ENCODE measurements at regions not wholly inside any gene's neighbourhood (a gene's known extent, or its start where the extent isn't known, plus 50 kb on each side); places are given as distances from the start of the nearest gene placed in this dataset.
A peak's percentile ranks its signal among the peaks of the same experiment; 100 is the strongest.

- H3K27me3 Mint-ChIP-seq = peaks cover 35% of the 10 kb centered on the region
- no peaks in the 10 kb centered on the region for H3K4me1 Mint-ChIP-seq (ENCODE audit: low read depth)
- H3K27ac Mint-ChIP-seq = no peak overlapping the region
- H3K4me3 Mint-ChIP-seq = no peak overlapping the region
- no peaks in the 10 kb centered on the region for H3K9me3 Mint-ChIP-seq
- no peak for DNase-seq
- no peaks in the 10 kb centered on the region for H3K36me3 Mint-ChIP-seq (ENCODE audit: low read depth)
These were observed 110.2 kb downstream of the TRIM29 start for GRCh38 chr11:120027546-120028180.

- no peaks in the 10 kb centered on the region for H3K36me3 Mint-ChIP-seq (ENCODE audit: low read depth)
- no peak for DNase-seq
- no peak overlapping the region for H3K27ac Mint-ChIP-seq
- no peaks in the 10 kb centered on the region for H3K9me3 Mint-ChIP-seq
- no peak overlapping the region for H3K4me3 Mint-ChIP-seq
- H3K27me3 Mint-ChIP-seq = peaks cover 36% of the 10 kb centered on the region
- no peaks in the 10 kb centered on the region for H3K4me1 Mint-ChIP-seq (ENCODE audit: low read depth)
These were observed 112.1 kb downstream of the TRIM29 start for GRCh38 chr11:120025606-120026335.

GRCh38 chr11:120024586-120024985 is 113.3 kb downstream of the TRIM29 start:
- H3K36me3 Mint-ChIP-seq (ENCODE audit: low read depth) = no peaks in the 10 kb centered on the region
- H3K27ac Mint-ChIP-seq = no peak overlapping the region
- no peak overlapping the region for H3K4me3 Mint-ChIP-seq
- peaks cover 36% of the 10 kb centered on the region for H3K27me3 Mint-ChIP-seq
- H3K9me3 Mint-ChIP-seq = no peaks in the 10 kb centered on the region
- no peaks in the 10 kb centered on the region for H3K4me1 Mint-ChIP-seq (ENCODE audit: low read depth)
- DNase-seq = no peak

- H3K9me3 Mint-ChIP-seq = no peaks in the 10 kb centered on the region
- H3K4me3 Mint-ChIP-seq = no peak overlapping the region
- no peaks in the 10 kb centered on the region for H3K4me1 Mint-ChIP-seq (ENCODE audit: low read depth)
- DNase-seq = no peak
- H3K27me3 Mint-ChIP-seq = peaks cover 35% of the 10 kb centered on the region
- no peak overlapping the region for H3K27ac Mint-ChIP-seq
- no peaks in the 10 kb centered on the region for H3K36me3 Mint-ChIP-seq (ENCODE audit: low read depth)
These were observed 113.9 kb downstream of the TRIM29 start for GRCh38 chr11:120024046-120024445.

GRCh38 chr11:120023551-120023950 is 114.4 kb downstream of the TRIM29 start:
- H3K4me3 Mint-ChIP-seq = no peak overlapping the region
- peaks cover 37% of the 10 kb centered on the region for H3K27me3 Mint-ChIP-seq
- H3K36me3 Mint-ChIP-seq (ENCODE audit: low read depth) = no peaks in the 10 kb centered on the region
- no peak overlapping the region for H3K27ac Mint-ChIP-seq
- DNase-seq = no peak
- H3K4me1 Mint-ChIP-seq (ENCODE audit: low read depth) = no peaks in the 10 kb centered on the region
- no peaks in the 10 kb centered on the region for H3K9me3 Mint-ChIP-seq

GRCh38 chr11:120023120-120023519 is 114.8 kb downstream of the TRIM29 start:
- no peak for DNase-seq
- H3K4me1 Mint-ChIP-seq (ENCODE audit: low read depth) = no peaks in the 10 kb centered on the region
- no peaks in the 10 kb centered on the region for H3K36me3 Mint-ChIP-seq (ENCODE audit: low read depth)
- no peak overlapping the region for H3K27ac Mint-ChIP-seq
- H3K9me3 Mint-ChIP-seq = no peaks in the 10 kb centered on the region
- H3K4me3 Mint-ChIP-seq = no peak overlapping the region
- peaks cover 35% of the 10 kb centered on the region for H3K27me3 Mint-ChIP-seq

- H3K4me3 Mint-ChIP-seq = no peak overlapping the region
- DNase-seq = no peak
- H3K9me3 Mint-ChIP-seq = no peaks in the 10 kb centered on the region
- no peaks in the 10 kb centered on the region for H3K36me3 Mint-ChIP-seq (ENCODE audit: low read depth)
- H3K27ac Mint-ChIP-seq = no peak overlapping the region
- H3K27me3 Mint-ChIP-seq = peaks cover 39% of the 10 kb centered on the region
- H3K4me1 Mint-ChIP-seq (ENCODE audit: low read depth) = no peaks in the 10 kb centered on the region
These were observed 115.3 kb downstream of the TRIM29 start for GRCh38 chr11:120022617-120023016.

- no peaks in the 10 kb centered on the region for H3K9me3 Mint-ChIP-seq
- no peak for DNase-seq
- peaks cover 43% of the 10 kb centered on the region for H3K27me3 Mint-ChIP-seq
- H3K4me3 Mint-ChIP-seq = no peak overlapping the region
- H3K36me3 Mint-ChIP-seq (ENCODE audit: low read depth) = no peaks in the 10 kb centered on the region
- H3K27ac Mint-ChIP-seq = no peak overlapping the region
- H3K4me1 Mint-ChIP-seq (ENCODE audit: low read depth) = no peaks in the 10 kb centered on the region
These were observed 115.9 kb downstream of the TRIM29 start for GRCh38 chr11:120021978-120022377.

GRCh38 chr11:120021391-120021953 is 116.4 kb downstream of the TRIM29 start:
- Mint-ChIP-seq H3K27ac (no peak overlapping the region), H3K4me1 (ENCODE audit: low read depth) (no peaks in the 10 kb centered on the region), H3K36me3 (ENCODE audit: low read depth) (no peaks in the 10 kb centered on the region), H3K4me3 (no peak overlapping the region), H3K27me3 (peaks cover 45% of the 10 kb centered on the region), H3K9me3 (no peaks in the 10 kb centered on the region)
- no peak for DNase-seq

GRCh38 chr11:120020981-120021380 is 116.9 kb downstream of the TRIM29 start:
- Mint-ChIP-seq H3K27ac (no peak overlapping the region), H3K27me3 (peaks cover 47% of the 10 kb centered on the region), H3K9me3 (no peaks in the 10 kb centered on the region), H3K4me1 (ENCODE audit: low read depth) (no peaks in the 10 kb centered on the region), H3K4me3 (no peak overlapping the region), H3K36me3 (ENCODE audit: low read depth) (no peaks in the 10 kb centered on the region)
- DNase-seq = no peak

- peaks cover 51% of the 10 kb centered on the region for H3K27me3 Mint-ChIP-seq
These were observed 117.4 kb downstream of the TRIM29 start for GRCh38 chr11:120020486-120020885.

GRCh38 chr11:120019191-120019590 is 118.7 kb downstream of the TRIM29 start:
- H3K27ac Mint-ChIP-seq = no peak overlapping the region
- H3K36me3 Mint-ChIP-seq (ENCODE audit: low read depth) = no peaks in the 10 kb centered on the region
- H3K9me3 Mint-ChIP-seq = no peaks in the 10 kb centered on the region
- H3K4me3 Mint-ChIP-seq = no peak overlapping the region
- no peaks in the 10 kb centered on the region for H3K4me1 Mint-ChIP-seq (ENCODE audit: low read depth)
- no peak for DNase-seq
- peaks cover 63% of the 10 kb centered on the region for H3K27me3 Mint-ChIP-seq

More at GRCh38 chr11:120020486-120020885, 117.4 kb downstream of the TRIM29 start:
- Mint-ChIP-seq H3K4me1 (ENCODE audit: low read depth) (no peaks in the 10 kb centered on the region), H3K27ac (no peak overlapping the region), H3K4me3 (no peak overlapping the region), H3K36me3 (ENCODE audit: low read depth) (no peaks in the 10 kb centered on the region), H3K9me3 (no peaks in the 10 kb centered on the region)
- no peak for DNase-seq

- Mint-ChIP-seq H3K4me3 (no peak overlapping the region), H3K4me1 (ENCODE audit: low read depth) (no peaks in the 10 kb centered on the region), H3K9me3 (no peaks in the 10 kb centered on the region), H3K27me3 (peaks cover 60% of the 10 kb centered on the region), H3K27ac (no peak overlapping the region), H3K36me3 (ENCODE audit: low read depth) (no peaks in the 10 kb centered on the region)
- DNase-seq = no peak
These were observed 120.2 kb downstream of the TRIM29 start for GRCh38 chr11:120017582-120018150.

GRCh38 chr11:120013325-120014250 is 124.3 kb downstream of the TRIM29 start:
- Mint-ChIP-seq H3K27me3 (peaks cover 64% of the 10 kb centered on the region), H3K4me1 (ENCODE audit: low read depth) (no peaks in the 10 kb centered on the region), H3K9me3 (no peaks in the 10 kb centered on the region), H3K27ac (no peak overlapping the region), H3K4me3 (no peak overlapping the region), H3K36me3 (ENCODE audit: low read depth) (no peaks in the 10 kb centered on the region)
- DNase-seq = peak; percentile 40

Data from activated T-cell treated with anti-CD3 and anti-CD28 coated beads, Interleukin-2, amount 50 U/mL, for 24 hours (primary cell).